ENCODE measurements at regions not wholly inside any gene's neighbourhood (a gene's known extent, or its start where the extent isn't known, plus 50 kb on each side); places are given as distances from the start of the nearest gene placed in this dataset.

- no peak for ATAC-seq
- peaks cover 7% of the 10 kb centered on the region for H3K9me3 Mint-ChIP-seq
- H3K27ac Mint-ChIP-seq: no peak overlapping the region
- no peak for DNase-seq (ENCODE audit: low spot score in 2 of 2)
- H3K4me1 Mint-ChIP-seq: no peaks in the 10 kb centered on the region
- H3K4me3 Mint-ChIP-seq: no peak overlapping the region
- H3K36me3 Mint-ChIP-seq: no peaks in the 10 kb centered on the region
These were observed 50.1 kb upstream of the ADRA2C start for GRCh38 chr4:3715855-3716630.

GRCh38 chr4:3715061-3715854 is 50.9 kb upstream of the ADRA2C start:
- H3K36me3 Mint-ChIP-seq: no peaks in the 10 kb centered on the region
- H3K4me1 Mint-ChIP-seq: no peaks in the 10 kb centered on the region
- ATAC-seq (no peak), DNase-seq (ENCODE audit: low spot score in 2 of 2) (no peak)
- no peak overlapping the region for H3K4me3 Mint-ChIP-seq
- H3K27ac Mint-ChIP-seq: no peak overlapping the region
- H3K9me3 Mint-ChIP-seq: peaks cover 7% of the 10 kb centered on the region

- Mint-ChIP-seq H3K9me3 (peaks cover 7% of the 10 kb centered on the region), H3K4me1 (no peaks in the 10 kb centered on the region), H3K4me3 (no peak overlapping the region), H3K36me3 (no peaks in the 10 kb centered on the region), H3K27ac (no peak overlapping the region)
- ATAC-seq (no peak), DNase-seq (ENCODE audit: low spot score in 2 of 2) (no peak)
These were observed 51.6 kb upstream of the ADRA2C start for GRCh38 chr4:3714642-3715001.

- ATAC-seq: no peak
- Mint-ChIP-seq H3K4me1 (no peaks in the 10 kb centered on the region), H3K9me3 (peaks cover 6% of the 10 kb centered on the region), H3K36me3 (no peaks in the 10 kb centered on the region), H3K4me3 (no peak overlapping the region), H3K27ac (no peak overlapping the region)
- DNase-seq (ENCODE audit: low spot score in 2 of 2): no peak
These were observed 52.2 kb upstream of the ADRA2C start for GRCh38 chr4:3713817-3714641.

GRCh38 chr4:3713346-3713745 is 52.8 kb upstream of the ADRA2C start:
- no peak for DNase-seq (ENCODE audit: low spot score in 2 of 2)
- Mint-ChIP-seq H3K36me3 (no peaks in the 10 kb centered on the region), H3K9me3 (peaks cover 3% of the 10 kb centered on the region), H3K4me1 (no peaks in the 10 kb centered on the region), H3K27ac (no peak overlapping the region), H3K4me3 (no peak overlapping the region)
- no peak for ATAC-seq

- Mint-ChIP-seq H3K4me3 (no peak overlapping the region), H3K9me3 (no peaks in the 10 kb centered on the region), H3K4me1 (no peaks in the 10 kb centered on the region), H3K27ac (no peak overlapping the region), H3K36me3 (no peaks in the 10 kb centered on the region)
- ATAC-seq (no peak), DNase-seq (ENCODE audit: low spot score in 2 of 2) (no peak)
These were observed 53.2 kb upstream of the ADRA2C start for GRCh38 chr4:3712936-3713335.

- no peak for ATAC-seq
- no peak for DNase-seq (ENCODE audit: low spot score in 2 of 2)
- Mint-ChIP-seq H3K9me3 (no peaks in the 10 kb centered on the region), H3K4me1 (peaks cover 5% of the 10 kb centered on the region), H3K27ac (no peak overlapping the region), H3K4me3 (no peak overlapping the region), H3K36me3 (no peaks in the 10 kb centered on the region)
These were observed 53.9 kb upstream of the ADRA2C start for GRCh38 chr4:3712112-3712805.

GRCh38 chr4:3711183-3712111 is 54.7 kb upstream of the ADRA2C start:
- H3K4me3 Mint-ChIP-seq: no peak overlapping the region
- no peaks in the 10 kb centered on the region for H3K36me3 Mint-ChIP-seq
- no peaks in the 10 kb centered on the region for H3K9me3 Mint-ChIP-seq
- H3K4me1 Mint-ChIP-seq: peaks cover 5% of the 10 kb centered on the region
- DNase-seq (ENCODE audit: low spot score in 2 of 2) (no peak), ATAC-seq (no peak)
- H3K27ac Mint-ChIP-seq: no peak overlapping the region

- no peaks in the 10 kb centered on the region for H3K9me3 Mint-ChIP-seq
- no peak for ATAC-seq
- H3K4me3 Mint-ChIP-seq: no peak overlapping the region
These were observed 55.6 kb upstream of the ADRA2C start for GRCh38 chr4:3710451-3711182.

GRCh38 chr4:3709846-3710441 is 56.2 kb upstream of the ADRA2C start:
- Mint-ChIP-seq H3K9me3 (no peaks in the 10 kb centered on the region), H3K4me1 (peaks cover 5% of the 10 kb centered on the region), H3K27ac (no peak overlapping the region), H3K36me3 (no peaks in the 10 kb centered on the region), H3K4me3 (no peak overlapping the region)
- ATAC-seq (no peak), DNase-seq (ENCODE audit: low spot score in 2 of 2) (no peak)

More at GRCh38 chr4:3710451-3711182, 55.6 kb upstream of the ADRA2C start:
- Mint-ChIP-seq H3K4me1 (peaks cover 5% of the 10 kb centered on the region), H3K36me3 (no peaks in the 10 kb centered on the region), H3K27ac (no peak overlapping the region)
- DNase-seq (ENCODE audit: low spot score in 2 of 2): no peak

- Mint-ChIP-seq H3K4me1 (peaks cover 5% of the 10 kb centered on the region), H3K4me3 (no peak overlapping the region), H3K9me3 (no peaks in the 10 kb centered on the region), H3K27ac (no peak overlapping the region), H3K36me3 (no peaks in the 10 kb centered on the region)
- DNase-seq (ENCODE audit: low spot score in 2 of 2) (no peak), ATAC-seq (no peak)
These were observed 56.9 kb upstream of the ADRA2C start for GRCh38 chr4:3709061-3709845.

- H3K27ac Mint-ChIP-seq: no peak overlapping the region
These were observed 57.6 kb upstream of the ADRA2C start for GRCh38 chr4:3708611-3709010.

GRCh38 chr4:3708103-3708510 is 58.1 kb upstream of the ADRA2C start:
- no peak overlapping the region for H3K4me3 Mint-ChIP-seq
- no peak overlapping the region for H3K27ac Mint-ChIP-seq
- no peaks in the 10 kb centered on the region for H3K9me3 Mint-ChIP-seq
- ATAC-seq: no peak
- no peaks in the 10 kb centered on the region for H3K36me3 Mint-ChIP-seq
- no peak for DNase-seq (ENCODE audit: low spot score in 2 of 2)
- H3K4me1 Mint-ChIP-seq: peaks cover 5% of the 10 kb centered on the region

More at GRCh38 chr4:3708611-3709010, 57.6 kb upstream of the ADRA2C start:
- Mint-ChIP-seq H3K4me1 (peaks cover 5% of the 10 kb centered on the region), H3K36me3 (no peaks in the 10 kb centered on the region), H3K4me3 (no peak overlapping the region), H3K9me3 (no peaks in the 10 kb centered on the region)
- DNase-seq (ENCODE audit: low spot score in 2 of 2) (no peak), ATAC-seq (no peak)

All from stimulated activated effector memory CD8-positive, alpha-beta T cell treated with anti-CD3 and anti-CD28 coated beads, Interleukin-12 subunit alpha, Interleukin-12 subunit beta, amount 100 ng/mL, for 72 hours (primary cell).